HG02973 (cell line): ENCODE measurements at regions not wholly inside any gene's neighbourhood (a gene's known extent, or its start where the extent isn't known, plus 50 kb on each side); places are given as distances from the start of the nearest gene placed in this dataset.

Experiments used
- ATAC-seq: cut with Tn5 transposase; IDR thresholded peaks from one replicate; pipeline ENCODE4 v1.9.1; 2021; ENCODE audit warnings: moderate library complexity; ENCODE audit not compliant: unreplicated experiment

DNA sequence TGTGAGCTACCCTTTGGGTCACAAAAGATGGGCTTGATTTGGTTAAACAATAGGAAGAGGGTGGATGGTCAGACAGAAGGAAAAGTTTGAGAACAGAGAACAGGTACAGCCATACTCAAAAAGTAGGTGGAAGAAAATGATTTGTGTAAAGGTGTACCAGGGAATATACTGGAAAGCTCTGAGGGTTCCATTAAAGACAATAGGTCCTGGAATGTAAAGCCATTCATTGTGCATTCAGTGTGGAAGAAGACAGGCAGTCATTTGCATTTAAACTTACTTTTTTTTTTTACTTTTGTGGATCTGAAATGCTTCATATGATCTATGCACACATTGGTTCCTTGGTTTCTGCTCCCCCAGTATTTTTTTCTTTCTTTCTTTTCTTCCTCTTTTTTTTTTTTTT is 581.4 kb upstream of the PIK3C3 start:
- no peak for ATAC-seq

DNA sequence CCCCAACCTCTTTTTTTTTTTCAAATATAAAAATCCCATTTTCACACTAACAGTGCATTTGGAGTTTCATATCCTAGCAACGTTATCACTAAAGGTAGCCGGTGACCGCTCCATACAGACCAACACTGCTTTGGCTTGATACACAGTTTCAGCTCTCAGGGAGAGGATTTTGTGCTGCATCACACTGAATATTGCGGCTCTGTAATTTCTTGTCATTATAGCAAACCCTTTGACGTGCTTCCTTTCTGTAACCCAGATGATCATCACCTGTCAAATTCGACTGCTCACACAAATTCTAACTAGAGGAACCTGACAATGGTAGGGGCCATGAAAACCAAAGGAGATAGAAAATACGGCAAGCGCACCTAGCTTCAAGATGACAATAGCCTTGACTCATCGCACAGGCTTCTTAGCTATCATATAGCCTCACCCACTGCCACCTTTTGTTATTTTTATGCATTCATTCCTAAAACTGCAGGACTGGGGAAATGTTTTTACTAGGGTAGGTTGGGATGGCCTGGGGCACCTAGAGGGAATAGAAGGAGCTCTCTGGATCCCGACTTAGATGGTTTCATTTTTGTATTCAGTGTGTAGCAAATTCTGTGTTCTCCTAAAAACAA is 582.9 kb upstream of the PIK3C3 start:
- no peak for ATAC-seq

DNA sequence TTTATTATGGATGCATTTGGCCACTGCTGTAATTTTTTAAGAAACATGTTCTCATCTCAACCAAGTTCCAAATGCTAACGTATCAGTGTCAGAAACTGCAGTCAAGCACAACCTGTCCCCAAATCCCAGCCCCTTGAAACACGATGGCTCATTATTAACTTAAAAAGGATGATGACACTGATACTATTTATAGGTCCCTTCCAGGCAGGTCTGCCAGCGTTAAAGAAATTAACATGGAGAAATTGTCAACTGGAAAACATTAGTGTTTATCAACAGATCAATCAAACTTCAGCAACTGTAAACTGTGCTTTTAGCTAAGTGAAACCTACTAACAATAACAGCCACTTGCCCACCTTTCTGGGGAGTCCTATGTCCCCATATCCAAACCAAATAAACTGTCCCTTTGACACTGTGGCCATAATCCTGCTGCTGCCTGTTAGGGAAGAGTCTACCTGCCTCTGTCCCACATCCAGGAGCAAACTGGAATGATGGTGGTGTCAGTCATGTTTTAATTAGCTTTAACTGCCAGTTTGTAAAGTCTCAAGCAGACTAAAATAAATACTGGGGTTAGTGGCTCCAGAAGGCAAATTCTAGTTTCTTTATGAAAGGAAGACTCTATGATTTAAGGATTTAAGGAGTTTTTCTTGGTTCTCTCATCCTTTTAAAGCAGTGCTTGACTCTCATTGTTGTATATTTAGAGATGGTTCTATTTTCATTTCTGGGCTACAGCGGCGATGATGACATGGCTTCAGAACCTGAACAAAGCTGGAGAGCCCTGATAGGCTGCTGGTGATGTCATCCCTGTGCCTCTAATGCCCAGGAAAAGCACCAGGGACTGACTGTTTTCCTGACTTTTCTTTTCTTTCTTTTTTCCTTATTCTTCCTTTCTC is 583.6 kb upstream of the PIK3C3 start:
- ATAC-seq, result no peak

DNA sequence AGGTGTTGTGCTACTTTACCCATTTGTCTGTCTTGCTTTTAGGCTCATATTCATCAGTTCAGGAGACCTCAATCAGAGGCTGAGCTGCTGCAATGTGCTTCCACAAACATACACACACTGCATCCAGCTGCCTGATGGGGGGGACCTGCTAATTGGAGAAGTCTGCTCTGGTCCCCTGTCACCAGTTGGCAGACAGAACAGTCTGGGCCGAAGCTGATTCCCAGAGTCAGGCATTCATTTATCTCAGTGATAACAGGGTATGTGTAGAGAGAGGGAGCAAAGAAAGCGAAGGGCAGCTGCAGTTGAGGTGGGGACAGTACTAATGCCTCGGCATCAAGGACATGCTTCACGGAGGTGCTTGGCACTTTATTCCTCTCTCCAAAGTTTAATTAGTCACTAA is 584.3 kb upstream of the PIK3C3 start:
- ATAC-seq, result no peak

DNA sequence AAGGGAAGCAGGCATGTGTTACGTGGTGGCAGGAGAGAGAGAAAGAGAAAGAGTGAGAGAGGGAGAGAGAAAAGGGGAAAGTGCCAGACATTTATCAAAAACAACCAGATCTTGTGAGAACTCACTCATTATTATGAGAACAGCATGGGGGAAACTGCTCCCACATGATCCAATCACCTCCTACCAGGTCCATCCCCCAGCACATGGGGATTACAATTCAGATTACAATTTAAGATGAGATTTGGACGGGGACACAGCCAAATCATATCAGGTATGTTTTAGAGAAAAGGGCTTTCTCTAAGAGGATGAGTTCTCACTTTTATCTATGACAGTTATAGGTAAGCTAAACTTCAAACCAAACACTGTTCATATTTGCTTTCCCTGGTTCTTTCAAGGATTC is 597.3 kb upstream of the PIK3C3 start:
- no peak for ATAC-seq

DNA sequence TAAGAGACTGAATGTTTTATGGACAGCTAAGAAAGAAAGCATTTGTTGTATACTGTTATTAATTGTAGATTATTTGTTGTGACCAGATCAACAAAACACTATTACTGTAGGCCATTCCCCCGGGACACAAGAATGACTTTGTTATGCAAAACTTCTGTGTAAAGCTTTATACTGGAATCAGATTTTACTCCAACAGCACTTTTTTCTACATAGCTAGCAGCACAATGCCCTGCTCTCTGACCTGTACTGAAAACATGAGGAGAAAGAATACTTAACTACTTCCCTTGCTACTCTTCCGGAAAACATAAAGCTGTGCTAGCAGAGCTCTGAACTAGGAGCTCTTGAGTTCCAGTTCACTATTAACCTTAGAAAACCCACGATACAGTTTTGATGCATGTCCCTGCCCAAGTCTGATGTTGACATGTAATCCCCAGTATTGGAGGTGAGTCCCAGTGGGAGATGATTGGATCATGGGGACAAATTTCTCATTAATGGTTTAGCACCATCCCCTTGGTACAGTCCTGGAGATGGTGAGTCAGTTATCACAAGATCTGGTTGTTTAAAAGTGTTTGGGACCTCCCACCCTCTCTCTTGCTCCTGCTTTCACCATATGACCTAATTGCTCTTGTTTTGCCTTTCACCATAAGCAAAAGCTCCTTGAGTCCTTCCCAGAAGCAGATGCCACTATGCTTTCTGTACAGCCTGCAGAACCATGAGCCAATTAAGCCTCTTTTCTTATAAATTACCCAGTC is 601.1 kb upstream of the PIK3C3 start:
- no peak for ATAC-seq

DNA sequence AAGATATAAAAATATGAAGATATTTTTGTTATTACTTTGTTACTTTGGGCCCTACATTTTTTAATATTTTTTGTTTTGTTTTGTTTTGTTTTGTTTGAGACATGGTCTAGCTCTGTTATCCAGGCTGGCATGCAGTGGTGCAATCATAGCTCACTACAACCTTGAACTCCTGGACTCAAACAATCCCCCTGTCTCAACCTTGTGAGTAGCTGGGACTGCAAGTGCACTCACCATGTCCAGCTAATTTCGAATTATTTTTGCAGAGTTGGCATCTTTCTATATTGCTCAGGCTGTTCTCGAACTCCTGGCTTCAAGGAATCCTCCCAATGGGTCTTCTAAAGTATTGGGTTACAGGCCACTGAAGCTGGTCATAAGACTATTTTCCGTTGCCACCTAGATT is 603.6 kb upstream of the PIK3C3 start:
- no peak for ATAC-seq

DNA sequence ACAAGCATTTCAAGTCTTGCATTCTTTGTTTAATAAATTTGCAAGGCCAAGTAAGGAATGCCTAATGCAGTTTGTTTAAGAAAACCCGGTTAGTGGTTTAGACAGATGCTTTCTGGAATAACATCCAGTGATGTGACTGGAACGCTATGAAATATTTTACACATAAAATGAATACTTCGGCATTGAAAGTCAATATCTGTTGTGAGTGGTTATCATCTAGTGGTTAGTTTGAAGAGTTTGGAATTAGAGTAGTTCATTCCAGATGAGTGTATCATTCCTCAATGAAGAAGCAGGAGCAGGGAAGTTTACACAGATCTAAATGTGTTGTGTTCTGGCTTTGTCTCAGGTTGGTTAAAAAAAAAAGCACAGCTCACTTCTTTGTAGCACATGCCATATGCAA is 608.0 kb upstream of the PIK3C3 start:
- ATAC-seq, result no peak

DNA sequence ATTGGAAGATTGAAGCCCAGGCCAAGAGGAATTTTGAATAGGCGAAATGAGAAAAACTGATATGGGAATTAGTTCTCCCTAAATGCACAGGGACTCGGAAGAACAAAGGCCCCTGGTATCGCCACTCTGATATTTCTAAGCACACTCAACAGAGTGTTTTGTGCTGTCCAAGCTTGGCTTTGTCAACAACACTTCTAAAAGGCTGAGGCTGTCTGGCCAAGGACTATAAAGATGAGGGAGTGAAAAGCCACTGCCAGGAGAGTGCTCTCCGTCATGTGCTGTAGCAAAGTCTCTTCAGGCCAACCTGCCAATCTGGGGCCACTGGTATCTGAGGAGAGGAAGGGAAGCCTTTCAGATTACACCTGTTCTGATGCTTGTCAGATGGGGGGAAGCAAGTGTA is 611.2 kb upstream of the PIK3C3 start:
- no peak for ATAC-seq

DNA sequence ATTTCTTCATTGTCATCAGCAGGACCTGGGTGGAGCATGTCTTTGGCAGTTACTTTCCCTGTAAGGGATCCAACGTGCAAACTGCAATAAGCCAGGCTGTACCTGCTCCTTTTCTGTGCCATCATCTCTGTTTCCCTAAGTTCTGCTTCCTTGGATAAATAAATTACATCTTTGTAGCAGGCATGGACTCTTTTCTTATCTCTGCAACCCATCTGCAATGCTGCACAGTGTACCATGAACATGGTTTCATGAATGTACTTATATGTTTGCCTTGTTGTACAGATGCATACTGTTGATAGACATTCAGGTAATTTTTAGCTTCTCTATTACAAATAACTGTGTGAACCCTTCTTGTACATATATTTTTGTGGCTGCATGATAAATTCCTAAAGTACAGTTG is 616.7 kb upstream of the PIK3C3 start:
- ATAC-seq, result no peak

DNA sequence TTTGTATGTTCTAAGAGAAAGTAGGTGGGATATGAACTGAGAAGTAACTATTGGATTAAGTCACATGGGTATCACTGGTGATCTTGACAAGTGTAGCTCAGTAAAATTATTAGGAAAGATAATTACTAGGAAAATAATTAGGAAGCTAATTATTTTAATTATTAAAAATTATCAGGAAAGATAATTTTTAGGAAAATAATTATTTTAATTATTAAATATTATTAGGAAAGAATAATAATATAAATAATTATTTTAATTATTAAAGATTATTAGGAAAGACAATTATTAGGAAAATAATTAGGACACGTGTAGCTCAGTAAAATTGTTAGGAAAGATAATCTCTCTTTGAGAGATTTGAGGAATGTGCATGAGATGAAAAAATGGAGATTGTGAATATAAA is 623.4 kb upstream of the PIK3C3 start:
- ATAC-seq, result no peak

DNA sequence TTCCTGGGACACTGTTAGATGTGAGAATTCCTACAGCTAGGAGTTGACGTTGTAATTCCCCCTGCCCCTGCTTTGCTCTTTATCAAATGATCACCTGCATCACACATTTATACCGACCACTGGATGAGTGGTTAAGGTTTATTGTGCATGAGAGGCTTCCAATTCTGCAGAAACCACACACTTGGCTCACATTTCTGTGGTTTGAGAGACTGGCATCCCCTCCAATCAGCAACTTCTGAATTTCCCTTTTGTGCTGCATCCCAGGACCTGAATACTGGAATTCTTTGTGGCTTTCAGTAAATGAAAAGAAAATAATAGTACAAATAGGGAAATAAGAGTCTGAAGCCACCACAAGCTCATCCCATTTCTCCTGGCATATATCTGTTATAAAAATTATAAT is 628.7 kb upstream of the PIK3C3 start:
- no peak for ATAC-seq

DNA sequence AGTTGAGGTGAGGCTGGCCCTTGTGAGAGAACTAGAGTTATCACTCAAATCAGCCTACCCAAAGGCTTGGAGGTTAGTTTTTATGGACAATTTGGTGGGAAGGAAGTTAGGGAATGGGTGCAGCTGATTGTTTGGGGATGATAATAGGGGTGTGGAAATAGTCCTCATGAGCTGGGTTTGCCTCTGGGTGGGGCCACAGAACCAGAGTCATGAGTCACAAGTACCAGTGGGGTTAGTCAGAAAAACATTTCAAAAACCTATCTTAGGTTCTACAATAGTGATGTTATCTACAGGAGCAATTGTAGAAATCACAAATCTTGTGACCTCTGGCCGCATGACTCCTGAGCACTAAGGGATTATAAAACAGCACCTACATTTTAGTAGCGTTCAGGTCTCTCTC is 630.1 kb upstream of the PIK3C3 start:
- ATAC-seq, result no peak

DNA sequence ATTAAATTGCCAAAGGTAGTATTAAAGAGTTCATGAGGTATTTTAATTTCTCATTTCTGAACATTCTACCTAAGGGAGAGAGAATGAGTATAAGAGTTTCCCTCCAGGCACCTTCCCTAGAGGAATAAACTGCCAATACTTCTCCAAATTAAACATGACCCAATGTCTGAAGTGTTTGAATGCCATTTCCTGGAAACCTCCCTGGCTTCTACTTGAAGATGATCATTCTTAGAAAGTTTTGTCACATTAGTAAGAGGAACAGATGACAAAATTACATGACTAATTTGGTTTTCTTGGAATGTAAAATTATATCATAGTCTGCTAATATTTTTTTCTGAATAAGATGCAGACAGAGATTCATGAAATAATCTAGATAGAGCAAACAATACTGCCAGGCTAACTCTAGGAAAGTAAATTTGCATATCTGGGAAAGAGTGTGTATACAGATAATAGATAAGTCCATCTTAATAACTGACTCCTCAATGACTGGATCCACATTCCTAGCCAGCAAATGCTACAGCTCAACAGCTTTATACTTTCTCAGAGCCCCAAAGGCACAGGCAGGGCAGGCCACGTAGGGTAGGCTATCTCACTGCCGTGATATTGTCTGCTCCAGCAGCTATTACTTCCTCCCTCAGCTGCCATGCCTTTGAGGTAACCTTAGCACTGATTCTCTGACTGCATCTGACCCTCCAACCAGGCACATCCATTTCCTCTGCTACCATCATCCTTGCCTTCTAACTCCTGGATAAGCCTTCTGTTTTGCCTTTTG is 630.8 kb upstream of the PIK3C3 start:
- ATAC-seq, result no peak

DNA sequence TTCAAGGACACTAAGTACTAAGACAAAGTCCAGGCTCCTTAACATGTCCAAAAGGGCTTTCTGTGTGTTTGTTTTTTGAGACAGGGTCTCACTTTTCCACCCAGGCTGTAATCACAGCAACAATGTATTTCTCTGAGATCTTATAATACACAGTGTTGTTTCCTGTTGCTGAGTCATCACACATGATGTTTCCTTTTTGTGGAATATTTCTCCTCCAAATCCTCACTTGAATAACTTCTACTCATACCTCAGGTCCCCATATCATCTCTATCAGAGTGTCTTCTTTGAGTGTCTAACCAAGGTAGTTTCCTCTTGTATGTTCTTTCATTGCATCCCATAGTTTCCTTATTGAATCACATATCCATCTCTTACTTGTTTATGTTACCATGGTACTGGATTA is 632.0 kb upstream of the PIK3C3 start:
- ATAC-seq, result no peak

DNA sequence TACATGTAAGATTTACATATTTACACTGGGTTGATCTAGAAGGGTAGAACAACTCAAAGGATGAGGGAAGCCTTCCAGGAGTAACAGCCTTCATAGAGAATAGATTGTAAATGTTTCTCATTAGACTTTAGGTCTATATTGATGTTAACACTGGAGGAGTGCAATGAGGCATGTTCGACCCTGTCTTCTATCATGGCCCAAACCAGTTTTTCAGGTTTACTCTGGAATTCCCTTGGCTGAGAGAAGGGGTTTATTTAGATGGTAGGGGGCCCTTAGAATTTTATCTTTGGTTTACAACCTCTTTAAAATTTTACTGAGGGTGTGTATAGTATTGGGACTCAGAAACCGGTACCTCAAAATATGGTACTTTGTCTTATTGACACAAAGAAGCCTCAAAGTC is 634.9 kb upstream of the PIK3C3 start:
- ATAC-seq, result no peak

DNA sequence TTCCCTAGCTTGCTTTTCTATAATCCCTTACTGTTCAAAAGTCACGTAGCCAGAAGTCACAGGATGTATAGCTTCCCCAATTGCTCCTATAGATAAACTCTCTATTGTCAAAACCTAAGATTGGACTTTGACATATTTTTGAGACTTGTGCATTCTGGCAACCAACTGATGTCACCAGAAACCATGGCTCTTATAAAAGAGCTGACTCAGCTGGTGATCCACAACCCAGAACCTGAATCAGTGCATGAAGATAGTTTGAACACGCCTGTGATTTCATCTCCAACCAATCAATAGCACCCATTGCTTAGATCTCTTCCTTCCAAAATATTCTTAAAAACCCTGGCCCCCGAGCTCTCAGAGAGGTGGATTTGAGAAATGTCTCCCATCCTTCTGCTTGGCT is 639.9 kb upstream of the PIK3C3 start:
- no peak for ATAC-seq

DNA sequence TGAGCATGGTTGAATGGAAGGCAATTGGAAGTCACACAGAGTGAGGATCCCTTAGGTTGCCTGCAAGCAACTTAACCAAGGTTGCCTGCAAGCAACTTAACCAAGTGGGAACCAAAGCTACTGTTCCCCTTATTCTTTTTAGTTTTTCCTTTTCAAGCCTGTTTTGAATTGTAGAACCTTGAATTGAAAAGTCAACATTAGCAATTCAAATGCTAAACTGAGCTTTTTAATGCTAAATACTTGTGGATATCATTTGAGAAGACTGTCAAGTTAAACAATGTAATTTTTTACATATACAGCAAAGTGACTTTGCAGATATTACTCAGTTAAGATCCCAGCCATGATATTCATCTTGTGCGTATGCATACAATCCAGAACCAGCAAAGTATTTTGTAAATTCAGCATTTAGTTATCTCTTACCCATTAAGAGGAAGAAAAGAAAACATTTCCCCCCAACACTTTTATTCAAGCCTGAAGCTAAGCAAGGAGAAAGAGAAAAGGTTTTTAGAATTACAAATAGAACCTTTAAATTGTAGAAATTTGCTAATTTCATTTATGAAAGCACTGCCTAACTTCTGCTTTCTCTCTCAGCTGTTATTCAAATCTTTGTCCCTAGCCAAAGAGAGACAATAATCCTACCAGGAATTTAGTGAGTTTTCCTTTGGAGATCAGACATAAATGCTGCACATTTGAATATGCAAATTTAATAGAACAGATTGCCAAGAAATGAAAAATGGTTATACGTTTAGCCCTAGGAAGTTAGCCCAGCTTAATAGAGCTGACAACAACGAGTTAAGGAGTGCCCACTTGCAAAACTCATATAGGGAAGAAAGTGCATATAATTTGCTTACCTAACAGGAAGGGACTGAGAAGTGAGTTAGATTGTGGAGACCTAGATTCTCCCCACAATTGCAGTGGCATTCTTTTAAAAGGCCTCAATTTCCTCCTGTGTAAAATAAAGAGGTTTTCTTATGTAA is 643.2 kb upstream of the PIK3C3 start:
- ATAC-seq, result no peak

DNA sequence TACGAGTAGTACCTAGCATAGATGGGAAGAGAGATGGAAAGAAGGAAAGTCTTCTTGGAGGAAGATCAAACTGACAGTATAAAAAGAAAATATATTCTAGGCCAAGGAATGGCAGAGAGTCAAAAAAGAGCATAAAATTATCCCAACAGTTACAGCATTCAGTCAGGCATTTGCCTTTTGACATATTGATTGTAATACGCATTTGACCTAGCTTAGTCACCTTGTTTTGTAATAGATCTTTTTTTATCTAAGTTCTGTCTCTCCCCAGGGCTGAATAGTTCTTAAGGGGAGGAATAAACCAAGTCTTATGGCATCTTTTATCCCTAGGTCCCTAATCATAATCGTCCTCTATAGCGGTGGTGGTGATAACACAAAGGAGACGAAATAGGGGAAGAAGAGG is 657.3 kb upstream of the PIK3C3 start:
- no peak for ATAC-seq

DNA sequence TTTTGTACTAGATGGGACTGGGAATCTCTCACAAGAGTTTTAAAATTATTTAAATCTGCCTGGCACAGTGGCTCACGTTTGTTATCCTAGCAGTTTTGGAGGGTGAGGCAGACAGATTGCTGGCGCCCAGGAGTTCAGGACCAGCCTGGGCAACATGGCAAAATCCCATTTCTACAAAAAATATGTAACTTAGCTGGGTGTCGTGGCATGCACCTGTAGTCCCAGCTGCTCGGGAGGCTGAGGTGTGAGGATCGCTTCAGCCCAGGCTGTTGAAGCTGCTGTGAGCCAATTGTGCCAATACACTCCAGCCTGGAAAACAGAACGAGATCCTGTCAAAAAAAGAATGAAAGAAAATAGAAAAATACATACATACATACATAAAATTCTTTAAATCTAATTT is 685.7 kb upstream of the PIK3C3 start:
- no peak for ATAC-seq
